Stimulated activated effector memory CD8-positive, alpha-beta T cell treated with anti-CD3 and anti-CD28 coated beads, Interleukin-12 subunit alpha, Interleukin-12 subunit beta, amount 100 ng/mL, for 72 hours (primary cell): ENCODE measurements at regions not wholly inside any gene's neighbourhood (a gene's known extent, or its start where the extent isn't known, plus 50 kb on each side); places are given as distances from the start of the nearest gene placed in this dataset.

ENCODE experiments used
- ATAC-seq: fragments of 150-1000 bp; cut with Tn5 transposase; 2 replicates; pipeline ENCODE4 v1.10.0; 2021
- DNase-seq, 2 donors: peaks; one replicate each; pipeline ENCODE4 v3.0.0; 2021 to 2022; ENCODE audit warnings: low spot score in 2 of 2
- H3K27ac Mint-ChIP-seq: one replicate; pipeline ENCODE4 v1.8.0; 2022; ENCODE audit warnings: mild to moderate bottlenecking, mixed read lengths
- H3K36me3 Mint-ChIP-seq: one replicate; pipeline ENCODE4 v1.8.0; 2022; ENCODE audit warnings: mild to moderate bottlenecking, mixed read lengths
- H3K4me1 Mint-ChIP-seq: one replicate; pipeline ENCODE4 v1.8.0; 2022; ENCODE audit warnings: mixed read lengths
- H3K4me3 Mint-ChIP-seq: one replicate; pipeline ENCODE4 v1.8.0; 2022; ENCODE audit warnings: mild to moderate bottlenecking, mixed read lengths
- H3K9me3 Mint-ChIP-seq: one replicate; pipeline ENCODE4 v1.8.0; 2022; ENCODE audit warnings: mixed read lengths

GRCh38 chr18:57202881-57203280 lies 56.0 kb downstream of the BOD1L2 start:
- ATAC-seq (no peak), DNase-seq (no peak)
- Mint-ChIP-seq H3K9me3 (no peaks in the 10 kb centered on the region), H3K4me1 (no peaks in the 10 kb centered on the region), H3K27ac (no peak overlapping the region), H3K36me3 (no peaks in the 10 kb centered on the region), H3K4me3 (no peak overlapping the region)

GRCh38 chr18:57205641-57206040 lies 58.8 kb downstream of the BOD1L2 start:
- Mint-ChIP-seq H3K27ac (no peak overlapping the region), H3K4me3 (no peak overlapping the region), H3K9me3 (no peaks in the 10 kb centered on the region), H3K4me1 (peaks cover 9% of the 10 kb centered on the region), H3K36me3 (no peaks in the 10 kb centered on the region)
- DNase-seq (no peak), ATAC-seq (no peak)

GRCh38 chr18:57207124-57207916 lies 60.4 kb downstream of the BOD1L2 start:
- Mint-ChIP-seq H3K27ac (no peak overlapping the region), H3K4me1 (peaks cover 9% of the 10 kb centered on the region), H3K36me3 (no peaks in the 10 kb centered on the region), H3K9me3 (no peaks in the 10 kb centered on the region), H3K4me3 (no peak overlapping the region)
- ATAC-seq: no peak
- DNase-seq: no peak

- DNase-seq: no peak
- Mint-ChIP-seq H3K27ac (no peak overlapping the region), H3K36me3 (no peaks in the 10 kb centered on the region), H3K4me1 (peaks cover 9% of the 10 kb centered on the region), H3K4me3 (no peak overlapping the region), H3K9me3 (no peaks in the 10 kb centered on the region)
- ATAC-seq: no peak
Measured at GRCh38 chr18:57208047-57208446, 61.2 kb downstream of the BOD1L2 start.

- no peaks in the 10 kb centered on the region for H3K36me3 Mint-ChIP-seq
- no peak overlapping the region for H3K27ac Mint-ChIP-seq
- no peak for ATAC-seq
Measured at GRCh38 chr18:57209713-57210106, 62.8 kb downstream of the BOD1L2 start.

GRCh38 chr18:57210107-57210715 lies 63.3 kb downstream of the BOD1L2 start:
- no peaks in the 10 kb centered on the region for H3K9me3 Mint-ChIP-seq
- no peaks in the 10 kb centered on the region for H3K36me3 Mint-ChIP-seq
- peak; percentile 28 for ATAC-seq
- peak overlapping the region; percentile 39 for H3K4me3 Mint-ChIP-seq
- peaks cover 9% of the 10 kb centered on the region for H3K4me1 Mint-ChIP-seq
- no peak for DNase-seq
- H3K27ac Mint-ChIP-seq: no peak overlapping the region

More at GRCh38 chr18:57209713-57210106, 62.8 kb downstream of the BOD1L2 start:
- Mint-ChIP-seq H3K4me1 (peaks cover 9% of the 10 kb centered on the region), H3K4me3 (peak overlapping the region; percentile 39), H3K9me3 (no peaks in the 10 kb centered on the region)
- no peak for DNase-seq

- ATAC-seq: no peak
- no peaks in the 10 kb centered on the region for H3K36me3 Mint-ChIP-seq
- peaks cover 9% of the 10 kb centered on the region for H3K4me1 Mint-ChIP-seq
Measured at GRCh38 chr18:57210716-57211411, 64.0 kb downstream of the BOD1L2 start.

GRCh38 chr18:57211412-57211750 lies 64.5 kb downstream of the BOD1L2 start:
- Mint-ChIP-seq H3K4me3 (no peak overlapping the region), H3K27ac (no peak overlapping the region), H3K9me3 (no peaks in the 10 kb centered on the region), H3K4me1 (peaks cover 9% of the 10 kb centered on the region), H3K36me3 (no peaks in the 10 kb centered on the region)
- DNase-seq (no peak), ATAC-seq (no peak)

More at GRCh38 chr18:57210716-57211411, 64.0 kb downstream of the BOD1L2 start:
- no peak for DNase-seq
- no peaks in the 10 kb centered on the region for H3K9me3 Mint-ChIP-seq
- no peak overlapping the region for H3K4me3 Mint-ChIP-seq
- no peak overlapping the region for H3K27ac Mint-ChIP-seq

- ATAC-seq: no peak
- Mint-ChIP-seq H3K9me3 (no peaks in the 10 kb centered on the region), H3K36me3 (no peaks in the 10 kb centered on the region), H3K27ac (no peak overlapping the region), H3K4me3 (no peak overlapping the region), H3K4me1 (peaks cover 9% of the 10 kb centered on the region)
- DNase-seq: no peak
Measured at GRCh38 chr18:57211776-57212175, 64.9 kb downstream of the BOD1L2 start.

GRCh38 chr18:57212678-57213077 lies 65.8 kb downstream of the BOD1L2 start:
- Mint-ChIP-seq H3K36me3 (no peaks in the 10 kb centered on the region), H3K4me3 (no peak overlapping the region), H3K4me1 (peaks cover 9% of the 10 kb centered on the region), H3K9me3 (no peaks in the 10 kb centered on the region), H3K27ac (no peak overlapping the region)
- DNase-seq (no peak), ATAC-seq (no peak)

- no peak for ATAC-seq
- DNase-seq: no peak
- H3K4me1 Mint-ChIP-seq: peaks cover 3% of the 10 kb centered on the region
- no peaks in the 10 kb centered on the region for H3K9me3 Mint-ChIP-seq
- no peak overlapping the region for H3K4me3 Mint-ChIP-seq
- H3K36me3 Mint-ChIP-seq: no peaks in the 10 kb centered on the region
- no peak overlapping the region for H3K27ac Mint-ChIP-seq
Measured at GRCh38 chr18:57214976-57215375, 68.1 kb downstream of the BOD1L2 start.

- H3K36me3 Mint-ChIP-seq: no peaks in the 10 kb centered on the region
- DNase-seq (no peak), ATAC-seq (no peak)
- H3K9me3 Mint-ChIP-seq: no peaks in the 10 kb centered on the region
- no peaks in the 10 kb centered on the region for H3K4me1 Mint-ChIP-seq
- H3K4me3 Mint-ChIP-seq: no peak overlapping the region
- H3K27ac Mint-ChIP-seq: no peak overlapping the region
Measured at GRCh38 chr18:57218281-57218680, 71.4 kb downstream of the BOD1L2 start.

GRCh38 chr18:57219964-57220363 lies 73.1 kb downstream of the BOD1L2 start:
- Mint-ChIP-seq H3K36me3 (no peaks in the 10 kb centered on the region), H3K27ac (no peak overlapping the region), H3K4me3 (no peak overlapping the region), H3K4me1 (no peaks in the 10 kb centered on the region), H3K9me3 (no peaks in the 10 kb centered on the region)
- no peak for ATAC-seq
- DNase-seq: no peak

- Mint-ChIP-seq H3K4me3 (no peak overlapping the region), H3K36me3 (no peaks in the 10 kb centered on the region), H3K27ac (no peak overlapping the region), H3K4me1 (no peaks in the 10 kb centered on the region), H3K9me3 (no peaks in the 10 kb centered on the region)
- DNase-seq (no peak), ATAC-seq (no peak)
Measured at GRCh38 chr18:57220480-57220879, 73.6 kb downstream of the BOD1L2 start.

GRCh38 chr18:57220930-57221483 lies 74.1 kb downstream of the BOD1L2 start:
- Mint-ChIP-seq H3K27ac (no peak overlapping the region), H3K4me1 (no peaks in the 10 kb centered on the region), H3K36me3 (no peaks in the 10 kb centered on the region), H3K4me3 (no peak overlapping the region), H3K9me3 (no peaks in the 10 kb centered on the region)
- DNase-seq (no peak), ATAC-seq (no peak)
